Neuronal stem cell (in vitro differentiated cells): ENCODE measurements at regions not wholly inside any gene's neighbourhood (a gene's known extent, or its start where the extent isn't known, plus 50 kb on each side); places are given as distances from the start of the nearest gene placed in this dataset.

Experiments
- DNase-seq: peaks from one replicate; pipeline ENCODE4 v3.0.0-alpha.2; 2013; ENCODE audit warnings: low spot score
- H2AFZ ChIP-seq: one replicate; pipeline ENCODE4 v1.6.1; 2013; ENCODE audit warnings: mild to moderate bottlenecking, low read length, inconsistent platforms
- H2AK5ac ChIP-seq: 2 replicates; pipeline ENCODE4 v1.6.1; 2013; ENCODE audit warnings: low read depth, mild to moderate bottlenecking, inconsistent platforms, low read length, moderate library complexity, mixed read lengths
- H2BK120ac ChIP-seq: 2 replicates; pipeline ENCODE4 v1.6.1; 2013; ENCODE audit warnings: low read depth, mild to moderate bottlenecking, inconsistent platforms, low read length, moderate library complexity, mixed read lengths
- H2BK12ac ChIP-seq: one replicate; pipeline ENCODE4 v1.6.1; 2013; ENCODE audit warnings: low read length, inconsistent platforms
- H2BK15ac ChIP-seq: 2 replicates; pipeline ENCODE4 v1.6.1; 2013; ENCODE audit warnings: mild to moderate bottlenecking, low read length, inconsistent platforms, mixed read lengths
- H2BK5ac ChIP-seq: one replicate; pipeline ENCODE4 v1.6.1; 2013; ENCODE audit warnings: inconsistent platforms, mild to moderate bottlenecking, low read length, moderate library complexity
- H3K14ac ChIP-seq: one replicate; pipeline ENCODE4 v1.6.1; 2013; ENCODE audit warnings: low read length, inconsistent platforms
- H3K18ac ChIP-seq: 2 replicates; pipeline ENCODE4 v1.6.1; 2013; ENCODE audit warnings: low read length, inconsistent platforms
- H3K23ac ChIP-seq: 2 replicates; pipeline ENCODE4 v1.6.1; 2013; ENCODE audit warnings: low read depth, mild to moderate bottlenecking, mixed read lengths, low read length, inconsistent platforms; ENCODE audit not compliant: poor library complexity
- H3K27ac ChIP-seq: replicated peaks from 3 replicates; pipeline ENCODE4 v1.5.1; 2013; ENCODE audit warnings: low read length, inconsistent platforms
- H3K27me3 ChIP-seq, 3 experiments: 2 replicates each; pipeline ENCODE4 v1.6.1; 2013; ENCODE audit warnings: low read length in 3 of 3, mild to moderate bottlenecking in 2 of 3, inconsistent platforms in 1 of 3, low read depth in 1 of 3, mixed read lengths in 1 of 3, moderate library complexity in 1 of 3; ENCODE audit not compliant: control insufficient read depth in 3 of 3, insufficient read depth in 3 of 3
- H3K36me3 ChIP-seq, 2 donors: replicated peaks in 1 of 2; 2 replicates each; pipeline ENCODE4 v1.6.1; 2013; ENCODE audit warnings: low read length in 2 of 2; ENCODE audit not compliant: control insufficient read depth in 2 of 2, insufficient read depth in 2 of 2
- H3K4ac ChIP-seq: 2 replicates; pipeline ENCODE4 v1.6.1; 2013; ENCODE audit warnings: inconsistent platforms, mild to moderate bottlenecking, low read length, moderate library complexity
- H3K4me1 ChIP-seq, 2 donors: 1 replicate in 1 of 2; 2 replicates in 1 of 2; pipeline ENCODE4 v1.6.1; 2013; ENCODE audit warnings: low read length in 2 of 2, low read depth in 1 of 2; ENCODE audit not compliant: control insufficient read depth in 2 of 2, insufficient read depth in 1 of 2
- H3K4me2 ChIP-seq: one replicate; pipeline ENCODE4 v1.6.1; 2013; ENCODE audit warnings: mild to moderate bottlenecking, low read length, inconsistent platforms; ENCODE audit not compliant: insufficient read depth, poor library complexity, severe bottlenecking
- H3K4me3 ChIP-seq, 2 donors: 2 replicates each; pipeline ENCODE4 v1.5.1; 2013; ENCODE audit warnings: low read length in 2 of 2, mild to moderate bottlenecking in 2 of 2, inconsistent platforms in 1 of 2, moderate library complexity in 1 of 2
- H3K79me1 ChIP-seq: one replicate; pipeline ENCODE4 v1.6.1; 2013; ENCODE audit warnings: low read depth, mild to moderate bottlenecking, inconsistent platforms, low read length, moderate library complexity
- H3K9ac ChIP-seq: one replicate; pipeline ENCODE4 v1.6.1; 2013; ENCODE audit warnings: mild to moderate bottlenecking, low read depth, low read length, inconsistent platforms; ENCODE audit not compliant: poor library complexity
- H3K9me3 ChIP-seq, 2 donors: replicated peaks in 1 of 2; 2 replicates each; pipeline versions ENCODE3 to v1.6.1; 2013; ENCODE audit warnings: low read length in 2 of 2, mild to moderate bottlenecking in 2 of 2, inconsistent platforms in 1 of 2, low read depth in 1 of 2, mixed read lengths in 1 of 2, moderate library complexity in 1 of 2; ENCODE audit not compliant: control insufficient read depth in 2 of 2, insufficient read depth in 1 of 2
- H4K8ac ChIP-seq: one replicate; pipeline ENCODE4 v1.6.1; 2013; ENCODE audit warnings: low read depth, mild to moderate bottlenecking, inconsistent platforms, low read length, moderate library complexity
- H4K91ac ChIP-seq: one replicate; pipeline ENCODE4 v1.6.1; 2013; ENCODE audit warnings: low read length, low read depth, mild to moderate bottlenecking, inconsistent platforms; ENCODE audit not compliant: poor library complexity
- WGBS, 2 donors: extraction: QIAGEN DNeasy Blood & Tissue Kit; methylation state at CpG; one replicate each; pipeline ENCODE4 v1.1.7; 2013; ENCODE audit warnings: missing lambda C conversion rate in 2 of 2, mixed read lengths in 1 of 2; ENCODE audit not compliant: insufficient read length in 2 of 2, insufficient replicate concordance in 1 of 2; ENCODE audit errors: extremely low coverage in 2 of 2; 5-methylcytosine and 5-hydroxymethylcytosine counted together

GRCh38 chr13:107005577-107005976 lies 437.6 kb upstream of the ARGLU1 start:
- H3K14ac ChIP-seq, result no peak overlapping the region
- H3K36me3 ChIP-seq, result no peaks in the 10 kb centered on the region
- H4K91ac ChIP-seq, result no peak overlapping the region
- no peak overlapping the region for H3K23ac ChIP-seq
- H3K27me3 ChIP-seq, result no peaks in the 10 kb centered on the region
- no peak overlapping the region for H2BK15ac ChIP-seq
- no peak for DNase-seq
- H3K4me2 ChIP-seq, result no peak overlapping the region
- H2BK120ac ChIP-seq, result no peak overlapping the region
- no peak overlapping the region for H2BK12ac ChIP-seq
- no peak overlapping the region for H4K8ac ChIP-seq
- no peaks in the 10 kb centered on the region for H3K9me3 ChIP-seq
- H3K79me1 ChIP-seq, result no peaks in the 10 kb centered on the region
- H3K4ac ChIP-seq, result no peak overlapping the region
- no peak overlapping the region for H2AK5ac ChIP-seq
- no peak overlapping the region for H3K9ac ChIP-seq
- H3K27ac ChIP-seq, result no peak overlapping the region
- no peak overlapping the region for H3K4me3 ChIP-seq
- no CpG with 5 or more reads among the region's 4 CpGs for WGBS, 2 donors
- H3K18ac ChIP-seq, result no peak overlapping the region
- H3K4me1 ChIP-seq, result peaks cover 0 to 1% of the 10 kb centered on the region in 2 donors
- H2AFZ ChIP-seq, result no peak overlapping the region
- no peak overlapping the region for H2BK5ac ChIP-seq

DNA sequence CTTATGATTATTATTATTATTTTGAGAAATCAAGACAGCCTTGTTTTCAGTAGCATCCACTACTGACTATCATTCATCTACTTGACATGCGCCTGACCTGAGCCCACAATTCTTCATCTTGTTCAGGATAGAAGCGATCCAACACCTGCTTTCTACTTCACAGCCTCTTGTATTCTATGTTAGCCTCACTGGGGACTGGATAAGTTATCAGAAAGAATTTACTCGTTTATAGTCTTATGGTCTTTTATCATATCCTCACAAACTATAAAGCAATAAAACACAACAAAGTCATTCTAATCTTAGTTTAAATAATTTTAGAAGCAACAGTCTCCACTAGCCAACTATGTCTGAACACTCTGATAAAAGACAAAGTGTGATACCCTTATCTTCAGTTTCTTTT lies 436.0 kb upstream of the ARGLU1 start:
- no peak for DNase-seq
- no peak overlapping the region for H2BK120ac ChIP-seq
- H2BK15ac ChIP-seq, result no peak overlapping the region
- H4K8ac ChIP-seq, result no peak overlapping the region
- H3K9ac ChIP-seq, result no peak overlapping the region
- H3K79me1 ChIP-seq, result no peaks in the 10 kb centered on the region
- H3K4me1 ChIP-seq, result peaks cover 0 to 1% of the 10 kb centered on the region in 2 donors
- H3K9me3 ChIP-seq, result no peaks in the 10 kb centered on the region
- H3K27me3 ChIP-seq, result no peaks in the 10 kb centered on the region
- no peak overlapping the region for H3K4ac ChIP-seq
- no peak overlapping the region for H2BK5ac ChIP-seq
- no peak overlapping the region for H3K4me2 ChIP-seq
- H2BK12ac ChIP-seq, result no peak overlapping the region
- no CpG with 5 or more reads among the region's 3 CpGs for WGBS, 2 donors
- no peak overlapping the region for H2AK5ac ChIP-seq
- no peak overlapping the region for H2AFZ ChIP-seq
- no peak overlapping the region for H3K14ac ChIP-seq
- no peak overlapping the region for H3K18ac ChIP-seq
- H3K36me3 ChIP-seq, result no peaks in the 10 kb centered on the region
- H4K91ac ChIP-seq, result no peak overlapping the region
- no peak overlapping the region for H3K4me3 ChIP-seq
- no peak overlapping the region for H3K27ac ChIP-seq
- no peak overlapping the region for H3K23ac ChIP-seq

GRCh38 chr13:106998664-106999063 lies 430.7 kb upstream of the ARGLU1 start:
- Histone ChIP-seq H3K18ac (no peak overlapping the region), H3K4me2 (no peak overlapping the region), H3K4ac (no peak overlapping the region), H2BK15ac (no peak overlapping the region), H3K9ac (no peak overlapping the region), H2AK5ac (no peak overlapping the region), H2BK12ac (no peak overlapping the region), H3K9me3 (no peaks in the 10 kb centered on the region), H2AFZ (no peak overlapping the region), H4K8ac (no peak overlapping the region), H3K79me1 (no peaks in the 10 kb centered on the region), H3K14ac (no peak overlapping the region), H3K23ac (no peak overlapping the region), H3K4me1 (peaks cover 0 to 2% of the 10 kb centered on the region in 2 donors), H2BK5ac (no peak overlapping the region), H3K36me3 (no peaks in the 10 kb centered on the region), H3K4me3 (no peak overlapping the region), H3K27ac (no peak overlapping the region), H4K91ac (no peak overlapping the region), H3K27me3 (no peaks in the 10 kb centered on the region), H2BK120ac (no peak overlapping the region)
- WGBS, 2 donors, result no CpG with 5 or more reads among the region's 5 CpGs
- DNase-seq, result no peak

DNA sequence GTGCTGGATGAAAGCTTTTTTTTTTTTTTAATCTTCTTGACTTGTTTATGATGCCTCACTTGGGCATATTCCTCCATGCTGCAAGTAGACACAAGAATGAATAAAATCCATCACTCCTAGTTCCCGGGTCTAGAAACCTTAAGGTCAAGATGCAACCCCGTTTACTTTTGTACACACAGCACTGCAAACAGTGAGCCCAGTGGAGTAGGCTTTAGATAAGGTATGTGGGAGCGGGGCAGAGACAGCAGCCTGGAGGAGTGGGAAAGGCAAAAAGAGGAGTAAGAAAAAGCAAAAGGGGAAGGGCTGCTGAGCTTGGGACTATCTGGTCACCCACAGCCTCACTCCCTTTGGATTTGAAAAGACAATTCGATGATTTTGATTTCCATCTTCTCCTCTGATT lies 429.8 kb upstream of the ARGLU1 start:
- H3K9me3 ChIP-seq, result no peaks in the 10 kb centered on the region
- H3K4me1 ChIP-seq, result peaks cover 0 to 2% of the 10 kb centered on the region in 2 donors
- H3K14ac ChIP-seq, result no peak overlapping the region
- H3K4me2 ChIP-seq, result no peak overlapping the region
- H3K27me3 ChIP-seq, result no peaks in the 10 kb centered on the region
- H2BK15ac ChIP-seq, result no peak overlapping the region
- H3K18ac ChIP-seq, result no peak overlapping the region
- H2BK12ac ChIP-seq, result no peak overlapping the region
- H2AK5ac ChIP-seq, result no peak overlapping the region
- no peak overlapping the region for H3K23ac ChIP-seq
- no peak overlapping the region for H3K27ac ChIP-seq
- no peak overlapping the region for H4K8ac ChIP-seq
- no peak overlapping the region for H2AFZ ChIP-seq
- no peak overlapping the region for H3K4me3 ChIP-seq
- H3K4ac ChIP-seq, result no peak overlapping the region
- no CpG with 5 or more reads among the region's 4 CpGs for WGBS, 2 donors
- H3K9ac ChIP-seq, result no peak overlapping the region
- H3K36me3 ChIP-seq, result no peaks in the 10 kb centered on the region
- H2BK5ac ChIP-seq, result no peak overlapping the region
- no peak overlapping the region for H4K91ac ChIP-seq
- H2BK120ac ChIP-seq, result no peak overlapping the region
- H3K79me1 ChIP-seq, result no peaks in the 10 kb centered on the region
- no peak for DNase-seq
